SK-N-SH (cell line): ENCODE measurements at regions not wholly inside any gene's neighbourhood (a gene's known extent, or its start where the extent isn't known, plus 50 kb on each side); places are given as distances from the start of the nearest gene placed in this dataset.
"Not testable (repeated sequence)": the region's sequence is repeated elsewhere in the genome, so short reads cannot be mapped to it uniquely, and the experiment has no call there.

ENCODE experiments used
- CTCF ChIA-PET: fragments of 300-600, 350-600 bp; formaldehyde crosslinking; extraction: SDS; loops from one replicate; lab custom pipeline; 2021; lab: Yijun Ruan, JAX
- POLR2A ChIA-PET: fragments of 350-600 bp; sonication (Branson Sonifier 250); formaldehyde crosslinking; extraction: SDS; loops from one replicate; lab custom pipeline; 2020; ENCODE audit warnings: antibody characterized with exemption, inconsistent platforms; lab: Yijun Ruan, JAX
- DNase-seq: peaks from one replicate; pipeline ENCODE4 v3.0.0; 2012
- H2AFZ ChIP-seq: fragments of 200-600 bp; sonication (generic); 2 replicates; pipeline ENCODE4 v1.8.1; 2016; ENCODE audit warnings: antibody characterized with exemption, mild to moderate bottlenecking, low read depth
- H3F3A ChIP-seq: fragments of 200-600 bp; sonication (generic); replicated peaks from 2 replicates; pipeline ENCODE3; 2016; ENCODE audit warnings: antibody characterized with exemption, mild to moderate bottlenecking; ENCODE audit not compliant: insufficient read depth
- H3K27ac ChIP-seq, 2 experiments: fragments of 200-500 bp in 1 of 2; fragments of 200-600 bp in 1 of 2; sonication (Bioruptor generic) in 1 of 2; sonication (generic), shearing (Covaris generic) in 1 of 2; 2 replicates each; pipeline versions ENCODE4 v1.5.1 to v1.6.1; 2014 to 2016; ENCODE audit warnings: low read depth in 2 of 2, inconsistent platforms in 1 of 2, low read length in 1 of 2, mild to moderate bottlenecking in 1 of 2, mixed read lengths in 1 of 2
- H3K27me3 ChIP-seq: fragments of 200-600 bp; sonication (generic), shearing (Covaris generic); 2 replicates; pipeline ENCODE4 v1.6.1; 2016; ENCODE audit warnings: mixed run types; ENCODE audit not compliant: insufficient read depth
- H3K36me3 ChIP-seq, 2 experiments: fragments of 200-500 bp in 1 of 2; fragments of 200-600 bp in 1 of 2; sonication (Bioruptor generic) in 1 of 2; sonication (generic) in 1 of 2; replicated peaks in 1 of 2; 2 replicates each; pipeline versions ENCODE3 to v1.5.1; 2014 to 2016; ENCODE audit warnings: low read length in 1 of 2, mild to moderate bottlenecking in 1 of 2; ENCODE audit not compliant: insufficient read depth in 2 of 2, control insufficient read depth in 1 of 2
- H3K4me1 ChIP-seq, 2 experiments: fragments of 200-500 bp in 1 of 2; fragments of 200-600 bp in 1 of 2; sonication (Bioruptor generic) in 1 of 2; sonication (generic), shearing (Covaris generic) in 1 of 2; 2 replicates each; pipeline versions ENCODE4 v1.5.1 to v1.6.1; 2014 to 2016; ENCODE audit warnings: low read depth in 1 of 2, low read length in 1 of 2, mixed run types in 1 of 2; ENCODE audit not compliant: insufficient read depth in 2 of 2, control insufficient read depth in 1 of 2
- H3K4me2 ChIP-seq: fragments of 200-600 bp; sonication (generic), shearing (Covaris generic); 2 replicates; pipeline ENCODE4 v1.6.1; 2017; ENCODE audit warnings: mixed run types
- H3K4me3 ChIP-seq, 2 experiments: fragments of 200-500 bp in 1 of 2; fragments of 200-600 bp in 1 of 2; sonication (Bioruptor generic) in 1 of 2; sonication (generic), shearing (Covaris generic) in 1 of 2; 2 replicates each; pipeline versions ENCODE4 v1.5.1 to v1.8.1; 2014 to 2016; ENCODE audit warnings: low read depth in 2 of 2, inconsistent platforms in 1 of 2, low read length in 1 of 2, mild to moderate bottlenecking in 1 of 2, mixed read lengths in 1 of 2, moderate library complexity in 1 of 2
- H3K79me2 ChIP-seq: fragments of 200-600 bp; sonication (generic); 2 replicates; pipeline ENCODE4 v1.8.1; 2017; ENCODE audit warnings: mild to moderate bottlenecking; ENCODE audit not compliant: insufficient read depth
- H3K9ac ChIP-seq: fragments of 200-600 bp; sonication (generic); 2 replicates; pipeline ENCODE4 v1.6.1; 2017; ENCODE audit warnings: mixed run types
- H3K9me2 ChIP-seq: fragments of 200-600 bp; sonication (generic); 2 replicates; pipeline ENCODE4 v1.6.1; 2017; ENCODE audit warnings: mixed run types
- H3K9me3 ChIP-seq: fragments of 200-600 bp; sonication (generic); 2 replicates; pipeline ENCODE4 v1.6.1; 2017; ENCODE audit warnings: mixed run types, mild to moderate bottlenecking, moderate library complexity
- H4K20me1 ChIP-seq: fragments of 200-600 bp; sonication (generic); 2 replicates; pipeline ENCODE4 v1.6.1; 2017; ENCODE audit warnings: mild to moderate bottlenecking, mixed run types; ENCODE audit not compliant: insufficient read depth
- CTCF ChIP-seq: fragments of 200-600 bp; sonication (generic); IDR thresholded peaks from 2 replicates; pipeline ENCODE4 v1.6.1; 2017; ENCODE audit warnings: antibody characterized with exemption, mild to moderate bottlenecking, moderate library complexity
- RAD21 ChIP-seq: IDR thresholded peaks from 2 replicates; pipeline ENCODE4 v1.6.1; 2012; ENCODE audit warnings: mild to moderate bottlenecking, low read length
- SMC3 ChIP-seq: IDR thresholded peaks from 2 replicates; pipeline ENCODE4 v1.6.1; 2012; ENCODE audit warnings: low read depth, low read length, improper control_type of control experiment
- WGBS: methylation state at CpG from one replicate; pipeline ENCODE4 v1.1.6; 2017; ENCODE audit warnings: low lambda C conversion rate; 5-methylcytosine and 5-hydroxymethylcytosine counted together

- H3K79me2 ChIP-seq, H4K20me1 ChIP-seq, H3K9me3 ChIP-seq, H3K9ac ChIP-seq, H2AFZ ChIP-seq, POLR2A ChIA-PET, H3K9me2 ChIP-seq, DNase-seq, H3K4me1 ChIP-seq, H3K4me2 ChIP-seq, H3K27ac ChIP-seq, CTCF ChIA-PET, H3K4me3 ChIP-seq, H3K36me3 ChIP-seq, H3F3A ChIP-seq, H3K27me3 ChIP-seq: not testable (repeated sequence)
- 32% methylated on average over 1 of the region's 1 CpG for WGBS
Measured at GRCh38 chr2:87338998-87339397, 317.4 kb upstream of the PLGLB1 start.

DNA sequence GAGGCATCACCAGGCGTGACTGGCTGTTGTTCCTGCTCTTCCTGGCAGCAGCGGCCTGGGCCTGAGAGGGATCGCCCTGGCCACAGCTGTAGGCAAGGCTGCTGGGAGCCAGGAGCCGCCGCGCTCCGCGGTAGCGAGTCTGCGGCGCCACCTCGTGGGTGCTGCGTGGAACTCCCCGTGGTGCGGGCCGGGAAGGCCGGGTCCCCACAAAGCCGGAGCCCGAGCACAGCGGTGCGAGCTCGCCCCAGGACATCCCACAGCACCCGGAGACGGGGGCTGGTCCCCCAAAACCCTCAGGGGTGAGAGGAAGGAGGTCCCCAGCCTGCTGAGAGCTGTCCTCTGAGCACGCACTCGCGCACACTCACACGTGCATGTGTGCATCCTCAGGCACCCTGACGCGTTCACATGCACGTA, 320.0 kb upstream of the PLGLB1 start:
- H3K27ac ChIP-seq, CTCF ChIA-PET, H3F3A ChIP-seq, H4K20me1 ChIP-seq, H3K79me2 ChIP-seq, H3K36me3 ChIP-seq, H3K9me2 ChIP-seq, H3K9ac ChIP-seq, H2AFZ ChIP-seq, DNase-seq, H3K4me3 ChIP-seq, H3K4me1 ChIP-seq, H3K4me2 ChIP-seq, H3K9me3 ChIP-seq, POLR2A ChIA-PET, H3K27me3 ChIP-seq: not testable (repeated sequence)
- WGBS = 24% methylated on average over 30 of the region's 31 CpGs
- TF ChIP-seq RAD21 (peak; percentile 64), SMC3 (peak; percentile 66), CTCF (peak; percentile 55)

- H4K20me1 ChIP-seq, H3F3A ChIP-seq, H3K27ac ChIP-seq, H3K4me1 ChIP-seq, POLR2A ChIA-PET, H3K4me2 ChIP-seq, H3K79me2 ChIP-seq, H3K4me3 ChIP-seq, H3K9me2 ChIP-seq, H3K36me3 ChIP-seq, H3K9ac ChIP-seq, H3K27me3 ChIP-seq, H3K9me3 ChIP-seq, H2AFZ ChIP-seq: not testable (repeated sequence)
- CTCF ChIA-PET = interaction anchor here (0.6 kb wide), 1 partner anchor 1214 kb away, joined by 3 read pairs; no protein-coding TSS in a partner anchor
- peak; percentile 7 for DNase-seq
- 84% methylated on average over 8 of the region's 24 CpGs for WGBS
Measured at GRCh38 chr2:87342175-87342574, 320.5 kb upstream of the PLGLB1 start.

- H3K9me3 ChIP-seq, H3K9me2 ChIP-seq, H3K27me3 ChIP-seq, H3K79me2 ChIP-seq, H3K9ac ChIP-seq, POLR2A ChIA-PET, H2AFZ ChIP-seq, H3K27ac ChIP-seq, H4K20me1 ChIP-seq, H3K4me1 ChIP-seq, H3K4me3 ChIP-seq, CTCF ChIA-PET, H3K4me2 ChIP-seq, H3F3A ChIP-seq, H3K36me3 ChIP-seq: not testable (repeated sequence)
- 74% methylated on average over 6 of the region's 6 CpGs for WGBS
- DNase-seq = peak; percentile 6
Measured at GRCh38 chr2:87343347-87343746, 321.7 kb upstream of the PLGLB1 start.

- CTCF ChIA-PET = not testable (repeated sequence)
Measured at GRCh38 chr2:87345283-87345682, 323.6 kb upstream of the PLGLB1 start.

GRCh38 chr2:87348556-87348955, 326.9 kb upstream of the PLGLB1 start:
- H3K9me2 ChIP-seq, H3K9me3 ChIP-seq, POLR2A ChIA-PET, H3F3A ChIP-seq, H3K9ac ChIP-seq, CTCF ChIA-PET, H2AFZ ChIP-seq, H3K79me2 ChIP-seq, H3K27ac ChIP-seq, H3K27me3 ChIP-seq, H3K4me2 ChIP-seq, DNase-seq, H3K4me1 ChIP-seq, H3K36me3 ChIP-seq, H4K20me1 ChIP-seq: not testable (repeated sequence)
- H3K4me3 ChIP-seq = 0 out of 4 replicates have a peak overlapping the region, but pooled peaks of 1 of the 2 experiments have one; percentile 14
- 93% methylated on average over 52 of the region's 56 CpGs for WGBS

More at GRCh38 chr2:87345283-87345682, 323.6 kb upstream of the PLGLB1 start:
- POLR2A ChIA-PET, H3K9me2 ChIP-seq, H2AFZ ChIP-seq, H3K9ac ChIP-seq, H3K27ac ChIP-seq, H3K9me3 ChIP-seq, H3F3A ChIP-seq, H3K36me3 ChIP-seq, H3K4me1 ChIP-seq, DNase-seq, H4K20me1 ChIP-seq, H3K79me2 ChIP-seq, H3K27me3 ChIP-seq, H3K4me2 ChIP-seq, H3K4me3 ChIP-seq: not testable (repeated sequence)
- WGBS = 84% methylated on average over 11 of the region's 12 CpGs
